ENCODE measurements at regions not wholly inside any gene's neighbourhood (a gene's known extent, or its start where the extent isn't known, plus 50 kb on each side); places are given as distances from the start of the nearest gene placed in this dataset.

DNA sequence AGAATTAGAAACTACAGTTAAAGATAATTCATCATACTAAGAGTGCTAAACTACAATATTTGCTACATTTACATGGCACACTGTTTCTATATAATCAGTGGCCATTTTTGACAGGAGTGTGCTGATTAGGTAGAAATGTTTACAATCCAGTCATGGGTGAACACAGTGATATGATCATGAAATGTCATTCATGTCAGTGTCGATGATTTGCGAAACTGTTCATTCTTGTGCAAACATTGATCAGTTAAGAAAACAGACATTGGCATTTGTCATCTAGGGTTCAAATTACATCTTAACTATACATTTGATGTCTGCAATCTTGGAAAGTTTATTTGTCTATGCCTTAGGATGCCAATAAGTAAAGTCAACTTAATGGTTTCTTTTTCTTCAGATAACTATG, 474.9 kb downstream of the DOK5 start:
- TF ChIP-seq, protein P1, sequence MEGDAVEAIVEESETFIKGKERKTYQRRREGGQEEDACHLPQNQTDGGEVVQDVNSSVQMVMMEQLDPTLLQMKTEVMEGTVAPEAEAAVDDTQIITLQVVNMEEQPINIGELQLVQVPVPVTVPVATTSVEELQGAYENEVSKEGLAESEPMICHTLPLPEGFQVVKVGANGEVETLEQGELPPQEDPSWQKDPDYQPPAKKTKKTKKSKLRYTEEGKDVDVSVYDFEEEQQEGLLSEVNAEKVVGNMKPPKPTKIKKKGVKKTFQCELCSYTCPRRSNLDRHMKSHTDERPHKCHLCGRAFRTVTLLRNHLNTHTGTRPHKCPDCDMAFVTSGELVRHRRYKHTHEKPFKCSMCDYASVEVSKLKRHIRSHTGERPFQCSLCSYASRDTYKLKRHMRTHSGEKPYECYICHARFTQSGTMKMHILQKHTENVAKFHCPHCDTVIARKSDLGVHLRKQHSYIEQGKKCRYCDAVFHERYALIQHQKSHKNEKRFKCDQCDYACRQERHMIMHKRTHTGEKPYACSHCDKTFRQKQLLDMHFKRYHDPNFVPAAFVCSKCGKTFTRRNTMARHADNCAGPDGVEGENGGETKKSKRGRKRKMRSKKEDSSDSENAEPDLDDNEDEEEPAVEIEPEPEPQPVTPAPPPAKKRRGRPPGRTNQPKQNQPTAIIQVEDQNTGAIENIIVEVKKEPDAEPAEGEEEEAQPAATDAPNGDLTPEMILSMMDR (IDR thresholded peaks at IDR 0.05), result no peak
- no peak for TF ChIP-seq POLR2A (IDR thresholded peaks at IDR 0.05)
